Panc1 (cell line): ENCODE measurements at regions not wholly inside any gene's neighbourhood (a gene's known extent, or its start where the extent isn't known, plus 50 kb on each side); places are given as distances from the start of the nearest gene placed in this dataset.

ENCODE experiments used
- ATAC-seq: fragments of 200-7000 bp; cut with Tn5 transposase; 2 replicates; pipeline ENCODE4 v1.9.1; 2020; ENCODE audit warnings: mild to moderate bottlenecking, moderate library complexity
- BruUV-seq: library from RNA; stranded (reverse); fragments of 400-500 nt; replicated peaks from 2 replicates; lab custom pipeline; 2021; lab: Mats Ljungman, UMichigan
- CTCF ChIA-PET: fragments of 300-600 bp; sonication (Branson Sonifier 250); formaldehyde crosslinking; loops from one replicate; lab custom pipeline; 2022; ENCODE audit warnings: antibody characterized with exemption; lab: Charles Lee
- POLR2A ChIA-PET: fragments of 300-600 bp; sonication (Branson Sonifier 250); formaldehyde crosslinking; loops from one replicate; lab custom pipeline; 2022; ENCODE audit warnings: antibody characterized with exemption; lab: Charles Lee
- DNase-seq: peaks from one replicate; pipeline ENCODE4 v3.0.0-alpha.2; 2010; ENCODE audit warnings: low read depth, low spot score
- H3K27ac ChIP-seq: 2 replicates; pipeline ENCODE4 v1.5.1; 2011; ENCODE audit warnings: mild to moderate bottlenecking, low read length, inconsistent platforms
- H3K27me3 ChIP-seq: fragments of 200-500 bp; sonication (Bioruptor generic); 2 replicates; pipeline ENCODE4 v1.6.0; 2014; ENCODE audit warnings: low read length, inconsistent platforms; ENCODE audit not compliant: control insufficient read depth, insufficient read depth
- H3K36me3 ChIP-seq: fragments of 200-500 bp; sonication (Bioruptor generic); 2 replicates; pipeline ENCODE4 v1.5.1; 2014; ENCODE audit warnings: inconsistent platforms, mild to moderate bottlenecking, low read length, moderate library complexity; ENCODE audit not compliant: control insufficient read depth, insufficient read depth
- H3K4me1 ChIP-seq: 2 replicates; pipeline ENCODE4 v1.5.1; 2011; ENCODE audit warnings: inconsistent platforms, mild to moderate bottlenecking, low read length, moderate library complexity; ENCODE audit not compliant: control insufficient read depth, insufficient read depth
- H3K4me3 ChIP-seq, 2 experiments: 2 replicates each; pipeline ENCODE4 v1.5.1; 2011 to 2012; ENCODE audit warnings: low read depth in 2 of 2, low read length in 2 of 2, mild to moderate bottlenecking in 2 of 2, inconsistent platforms in 1 of 2, moderate library complexity in 1 of 2
- H3K9me3 ChIP-seq: fragments of 200-500 bp; sonication (Bioruptor generic); 2 replicates; pipeline ENCODE4 v1.5.1; 2014; ENCODE audit warnings: low read depth, mild to moderate bottlenecking, inconsistent platforms, low read length, moderate library complexity; ENCODE audit not compliant: control insufficient read depth, insufficient read depth
- CTCF ChIP-seq: fragments of 450-650 bp; IDR thresholded peaks from 2 replicates; pipeline ENCODE4 v1.5.1; 2017; ENCODE audit warnings: mild to moderate bottlenecking
- POLR2AphosphoS5 ChIP-seq: IDR thresholded peaks from 2 replicates; pipeline ENCODE4 v1.6.1; 2012; ENCODE audit warnings: mild to moderate bottlenecking, low read depth, low read length, moderate library complexity
- REST ChIP-seq, 2 experiments: IDR thresholded peaks; 2 replicates each; pipeline ENCODE4 v1.6.1; 2011 to 2012; ENCODE audit warnings: low read depth in 2 of 2, control low read depth in 1 of 2, low read length in 1 of 2, mild to moderate bottlenecking in 1 of 2, moderate library complexity in 1 of 2; ENCODE audit not compliant: insufficient read depth in 1 of 2
- SIN3A ChIP-seq: IDR thresholded peaks from 2 replicates; pipeline ENCODE4 v1.6.1; 2012; ENCODE audit warnings: low read depth, mild to moderate bottlenecking, low read length, moderate library complexity, borderline replicate concordance; ENCODE audit not compliant: insufficient read depth
- TCF7L2 ChIP-seq: IDR thresholded peaks from 2 replicates; pipeline ENCODE4 v1.6.1; 2011; ENCODE audit warnings: mild to moderate bottlenecking, low read depth, low read length, inconsistent platforms
- in situ Hi-C: cut with HindIII; loops from 2 replicates; pipeline ENCODE4 v1.10.0; 2016; ENCODE audit warnings: low sequenced_read_pairs, low pct_unique_long_range_greater_than_20kb
- intact Hi-C: fragments of 100-400 bp; cut with micrococcal nuclease; formaldehyde crosslinking; loops from one replicate; pipeline ENCODE4 v1.10.0; 2022; ENCODE audit not compliant: unreplicated experiment

GRCh38 chr11:97641988-97642387, 1252.2 kb downstream of the JRKL start:
- no peaks in the 10 kb centered on the region for H3K36me3 ChIP-seq
- H3K27ac ChIP-seq: no peak overlapping the region
- DNase-seq (no peak), ATAC-seq (no peak)
- no peaks in the 10 kb centered on the region for H3K27me3 ChIP-seq
- in situ Hi-C loops (no loop called here), intact Hi-C loops (no loop called here)
- no peak overlapping the region for H3K4me3 ChIP-seq
- peaks cover 5% of the 10 kb centered on the region; the same call in 1 of the 2 replicates for H3K9me3 ChIP-seq
- H3K4me1 ChIP-seq: no peaks in the 10 kb centered on the region
- POLR2A ChIA-PET: no interaction called here
- TF ChIP-seq CTCF (no peak), REST (IDR thresholded peaks at IDR 0.05; ENCODE audit: insufficient read depth in 1 of 2, low read depth in 2 of 2, low read length in 1 of 2) (no peak), TCF7L2 (no peak), SIN3A (no peak), POLR2AphosphoS5 (no peak)
- CTCF ChIA-PET: no interaction called here
- BruUV-seq: no TSS peak

- intact Hi-C loops (no loop called here), in situ Hi-C loops (no loop called here)
- no peaks in the 10 kb centered on the region for H3K4me1 ChIP-seq
- TF ChIP-seq CTCF (no peak), POLR2AphosphoS5 (no peak), REST (IDR thresholded peaks at IDR 0.05; ENCODE audit: insufficient read depth in 1 of 2, low read depth in 2 of 2, low read length in 1 of 2) (no peak), TCF7L2 (no peak), SIN3A (no peak)
- BruUV-seq: no TSS peak
- DNase-seq (no peak), ATAC-seq (no peak)
- H3K4me3 ChIP-seq: no peak overlapping the region
- CTCF ChIA-PET: no interaction called here
- H3K9me3 ChIP-seq: peaks cover 5% of the 10 kb centered on the region
- no peaks in the 10 kb centered on the region for H3K36me3 ChIP-seq
- H3K27ac ChIP-seq: no peak overlapping the region
- H3K27me3 ChIP-seq: no peaks in the 10 kb centered on the region
- POLR2A ChIA-PET: no interaction called here
Measured at GRCh38 chr11:97645736-97646135, 1255.9 kb downstream of the JRKL start.
